ENCODE measurements at regions not wholly inside any gene's neighbourhood (a gene's known extent, or its start where the extent isn't known, plus 50 kb on each side); places are given as distances from the start of the nearest gene placed in this dataset.

DNA sequence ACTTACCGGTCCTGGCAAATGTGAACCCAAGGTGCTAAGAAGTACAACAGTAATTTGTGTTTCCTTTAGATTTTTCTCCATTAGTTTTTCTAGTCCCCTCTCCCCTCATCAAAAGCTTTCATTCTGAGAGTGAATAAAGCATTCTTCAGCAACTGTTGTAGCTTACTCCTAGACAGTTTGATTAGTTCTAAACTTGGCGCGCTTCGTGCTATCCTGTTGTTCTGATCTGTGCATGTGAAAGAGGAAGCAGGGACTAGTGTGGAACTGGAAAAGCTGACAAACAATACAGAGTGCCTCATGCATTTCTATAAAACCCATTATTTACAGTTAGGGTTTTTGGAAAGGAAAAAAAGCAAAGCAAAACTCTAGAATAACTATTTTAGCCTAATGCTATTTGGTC, 556.9 kb upstream of the SLIT2 start:
- Histone ChIP-seq H3K27me3 (replicated peaks; ENCODE audit: insufficient read depth, low read depth, low read length, poor library complexity) (no peaks in the 10 kb centered on the region), H3K4me1 (ENCODE audit: insufficient read depth, low read length, poor library complexity, severe bottlenecking) (no peaks in the 10 kb centered on the region), H3K36me3 (ENCODE audit: insufficient read depth, low read length, poor library complexity, severe bottlenecking) (no peaks in the 10 kb centered on the region), H3K4me3 (ENCODE audit: low read depth, low read length, poor library complexity, severe bottlenecking) (no peak overlapping the region), H3K9me3 (ENCODE audit: low read depth, low read length, poor library complexity, severe bottlenecking) (peaks cover 7% of the 10 kb centered on the region), H3K27ac (ENCODE audit: low read depth, low read length, poor library complexity, severe bottlenecking) (no peak overlapping the region)
- ChIA-PET CTCF (no interaction called here), POLR2A (ENCODE audit: low non-redundant PET) (no interaction called here)
- no peak for TF ChIP-seq EZH2 (IDR thresholded peaks at IDR 0.05; ENCODE audit: borderline replicate concordance, low read depth, low read length, poor library complexity, severe bottlenecking)
- TF ChIP-seq, protein P1, sequence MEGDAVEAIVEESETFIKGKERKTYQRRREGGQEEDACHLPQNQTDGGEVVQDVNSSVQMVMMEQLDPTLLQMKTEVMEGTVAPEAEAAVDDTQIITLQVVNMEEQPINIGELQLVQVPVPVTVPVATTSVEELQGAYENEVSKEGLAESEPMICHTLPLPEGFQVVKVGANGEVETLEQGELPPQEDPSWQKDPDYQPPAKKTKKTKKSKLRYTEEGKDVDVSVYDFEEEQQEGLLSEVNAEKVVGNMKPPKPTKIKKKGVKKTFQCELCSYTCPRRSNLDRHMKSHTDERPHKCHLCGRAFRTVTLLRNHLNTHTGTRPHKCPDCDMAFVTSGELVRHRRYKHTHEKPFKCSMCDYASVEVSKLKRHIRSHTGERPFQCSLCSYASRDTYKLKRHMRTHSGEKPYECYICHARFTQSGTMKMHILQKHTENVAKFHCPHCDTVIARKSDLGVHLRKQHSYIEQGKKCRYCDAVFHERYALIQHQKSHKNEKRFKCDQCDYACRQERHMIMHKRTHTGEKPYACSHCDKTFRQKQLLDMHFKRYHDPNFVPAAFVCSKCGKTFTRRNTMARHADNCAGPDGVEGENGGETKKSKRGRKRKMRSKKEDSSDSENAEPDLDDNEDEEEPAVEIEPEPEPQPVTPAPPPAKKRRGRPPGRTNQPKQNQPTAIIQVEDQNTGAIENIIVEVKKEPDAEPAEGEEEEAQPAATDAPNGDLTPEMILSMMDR (conservative IDR thresholded peaks at IDR 0.05; ENCODE audit: low read depth, low read length): no peak
- intact Hi-C loops (cut with micrococcal nuclease; ENCODE audit: unreplicated experiment): no loop called here
- BruUV-seq (replicated peaks): no TSS peak
- no peak for DNase-seq (ENCODE audit: low spot score)

DNA sequence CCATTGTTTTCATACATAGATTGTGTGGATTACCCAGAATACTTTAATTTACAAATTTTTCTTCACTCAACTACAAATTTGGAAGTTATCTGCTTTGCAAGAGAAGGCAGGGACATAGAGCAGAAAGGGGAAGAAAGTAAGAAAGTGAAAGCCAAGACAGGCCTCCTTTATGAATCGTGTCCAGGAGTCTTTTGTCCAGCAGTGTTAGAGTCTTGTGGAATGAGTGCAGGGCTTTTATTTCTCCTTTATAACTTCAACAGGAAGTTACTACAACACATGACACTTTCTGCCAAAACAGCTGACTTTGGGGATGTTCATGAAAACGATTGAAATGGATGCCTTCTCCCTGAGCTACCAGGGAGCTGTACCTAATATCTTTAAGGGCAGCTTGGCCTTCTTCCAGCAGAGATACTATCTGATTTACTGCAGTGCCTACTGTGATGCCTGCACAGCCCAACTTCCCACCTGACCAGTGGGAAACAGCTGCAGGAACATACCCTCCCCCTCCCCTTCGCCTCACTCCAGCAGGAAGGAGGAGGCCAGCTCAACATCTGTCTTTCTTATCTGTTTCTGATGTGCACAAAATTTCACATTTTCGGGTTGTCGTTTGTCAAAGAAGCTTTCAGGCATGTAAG, 557.7 kb upstream of the SLIT2 start:
- Histone ChIP-seq H3K4me1 (ENCODE audit: insufficient read depth, low read length, poor library complexity, severe bottlenecking) (no peaks in the 10 kb centered on the region), H3K9me3 (ENCODE audit: low read depth, low read length, poor library complexity, severe bottlenecking) (peaks cover 7% of the 10 kb centered on the region), H3K27ac (ENCODE audit: low read depth, low read length, poor library complexity, severe bottlenecking) (no peak overlapping the region), H3K4me3 (ENCODE audit: low read depth, low read length, poor library complexity, severe bottlenecking) (no peak overlapping the region), H3K27me3 (replicated peaks; ENCODE audit: insufficient read depth, low read depth, low read length, poor library complexity) (no peaks in the 10 kb centered on the region), H3K36me3 (ENCODE audit: insufficient read depth, low read length, poor library complexity, severe bottlenecking) (no peaks in the 10 kb centered on the region)
- BruUV-seq (replicated peaks): no TSS peak
- intact Hi-C loops (cut with micrococcal nuclease; ENCODE audit: unreplicated experiment): no loop called here
- POLR2A ChIA-PET (ENCODE audit: low non-redundant PET): no interaction called here
- CTCF ChIA-PET: no interaction called here
- peak; percentile 6 for DNase-seq (ENCODE audit: low spot score)
- TF ChIP-seq, protein P1 (conservative IDR thresholded peaks at IDR 0.05; ENCODE audit: low read depth, low read length): no peak
- TF ChIP-seq EZH2 (IDR thresholded peaks at IDR 0.05; ENCODE audit: borderline replicate concordance, low read depth, low read length, poor library complexity, severe bottlenecking): no peak

DNA sequence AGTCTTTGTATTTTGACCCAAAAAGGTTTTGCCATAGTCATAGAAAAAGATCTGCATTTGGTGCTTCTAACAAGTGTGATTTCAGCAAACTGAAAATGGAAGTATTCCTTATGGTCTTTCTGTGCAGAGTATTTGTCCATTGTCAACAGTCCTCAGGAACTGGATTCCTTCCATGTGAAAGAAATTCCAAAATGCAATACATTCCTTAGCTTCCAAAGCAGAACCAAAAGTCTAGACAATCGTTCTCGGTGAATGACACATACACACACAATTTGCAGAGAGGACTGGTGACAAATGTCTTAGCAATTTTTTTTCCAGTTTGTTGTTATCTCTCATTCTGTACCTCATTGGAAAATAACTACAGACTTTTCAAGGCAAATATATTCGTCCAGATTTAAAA, 562.2 kb upstream of the SLIT2 start:
- Histone ChIP-seq H3K36me3 (ENCODE audit: insufficient read depth, low read length, poor library complexity, severe bottlenecking) (no peaks in the 10 kb centered on the region), H3K4me3 (ENCODE audit: low read depth, low read length, poor library complexity, severe bottlenecking) (no peak overlapping the region), H3K9me3 (ENCODE audit: low read depth, low read length, poor library complexity, severe bottlenecking) (no peaks in the 10 kb centered on the region), H3K4me1 (ENCODE audit: insufficient read depth, low read length, poor library complexity, severe bottlenecking) (no peaks in the 10 kb centered on the region), H3K27ac (ENCODE audit: low read depth, low read length, poor library complexity, severe bottlenecking) (no peak overlapping the region), H3K27me3 (replicated peaks; ENCODE audit: insufficient read depth, low read depth, low read length, poor library complexity) (no peaks in the 10 kb centered on the region)
- BruUV-seq (replicated peaks): no TSS peak
- CTCF ChIA-PET: no interaction called here
- TF ChIP-seq, protein P1 (conservative IDR thresholded peaks at IDR 0.05; ENCODE audit: low read depth, low read length): no peak
- TF ChIP-seq EZH2 (IDR thresholded peaks at IDR 0.05; ENCODE audit: borderline replicate concordance, low read depth, low read length, poor library complexity, severe bottlenecking): no peak
- intact Hi-C loops (cut with micrococcal nuclease; ENCODE audit: unreplicated experiment): no loop called here
- POLR2A ChIA-PET (ENCODE audit: low non-redundant PET): no interaction called here
- DNase-seq (ENCODE audit: low spot score): no peak
